Activated T-cell treated with anti-CD3 and anti-CD28 coated beads, Interleukin-2, amount 50 U/mL, for 4 hours (primary cell): ENCODE measurements at regions not wholly inside any gene's neighbourhood (a gene's known extent, or its start where the extent isn't known, plus 50 kb on each side); places are given as distances from the start of the nearest gene placed in this dataset.

Experiments
- ATAC-seq, 2 donors: fragments of 200-7000 bp; cut with Tn5 transposase; one replicate each; pipeline ENCODE4 v1.10.0; 2021
- DNase-seq: peaks from one replicate; pipeline ENCODE4 v3.0.0-alpha.2; 2020
- H3K27me3 Mint-ChIP-seq: one replicate; pipeline ENCODE4 v1.8.0; 2021; ENCODE audit warnings: low read depth, mixed read lengths
- H3K36me3 Mint-ChIP-seq: one replicate; pipeline ENCODE4 v1.8.0; 2022; ENCODE audit warnings: mixed read lengths; ENCODE audit not compliant: insufficient read depth
- H3K4me1 Mint-ChIP-seq: one replicate; pipeline ENCODE4 v1.8.0; 2021; ENCODE audit warnings: low read depth, mixed read lengths
- H3K4me3 Mint-ChIP-seq: one replicate; pipeline ENCODE4 v1.8.0; 2021; ENCODE audit warnings: mild to moderate bottlenecking, moderate library complexity, mixed read lengths
- H3K9me3 Mint-ChIP-seq: one replicate; pipeline ENCODE4 v1.8.0; 2021; ENCODE audit warnings: mixed read lengths

GRCh38 chr6:169019727-169020491 lies 233.7 kb downstream of the THBS2 start:
- no peak overlapping the region for H3K4me3 Mint-ChIP-seq
- no peaks in the 10 kb centered on the region for H3K4me1 Mint-ChIP-seq

DNA sequence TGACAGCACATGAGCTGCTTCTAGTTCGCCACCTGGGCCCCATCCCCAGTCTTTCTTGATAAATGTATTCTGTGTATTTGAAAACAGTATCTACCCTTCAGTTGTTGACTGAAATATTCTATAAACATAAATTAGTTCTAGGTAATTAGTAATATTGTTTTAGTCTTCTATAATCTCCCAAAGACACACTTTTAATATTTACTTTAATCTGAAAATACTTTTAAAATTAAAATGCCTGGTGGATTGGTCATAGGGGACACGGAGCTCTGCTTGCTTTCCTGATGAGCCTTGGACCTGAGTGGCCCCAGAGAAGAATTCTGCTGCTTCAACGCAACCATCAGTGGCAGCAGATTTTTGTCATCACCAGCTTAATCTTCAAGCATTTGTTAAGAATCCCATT lies 234.5 kb downstream of the THBS2 start:
- ATAC-seq (no peak), DNase-seq (no peak)
- no peaks in the 10 kb centered on the region for H3K4me1 Mint-ChIP-seq
- H3K27me3 Mint-ChIP-seq, result peaks cover 10% of the 10 kb centered on the region
- peaks cover 21% of the 10 kb centered on the region for H3K9me3 Mint-ChIP-seq
- no peaks in the 10 kb centered on the region for H3K36me3 Mint-ChIP-seq
- H3K4me3 Mint-ChIP-seq, result no peak overlapping the region

More at GRCh38 chr6:169019727-169020491, 233.7 kb downstream of the THBS2 start:
- Mint-ChIP-seq H3K36me3 (no peaks in the 10 kb centered on the region), H3K27me3 (peaks cover 10% of the 10 kb centered on the region), H3K9me3 (peaks cover 21% of the 10 kb centered on the region)
- DNase-seq (no peak), ATAC-seq (no peak)

- no peak for ATAC-seq
- DNase-seq, result no peak
- no peaks in the 10 kb centered on the region for H3K4me1 Mint-ChIP-seq
- H3K27me3 Mint-ChIP-seq, result peaks cover 10% of the 10 kb centered on the region
- no peaks in the 10 kb centered on the region for H3K36me3 Mint-ChIP-seq
- no peak overlapping the region for H3K4me3 Mint-ChIP-seq
- H3K9me3 Mint-ChIP-seq, result peaks cover 21% of the 10 kb centered on the region
Observed at GRCh38 chr6:169016758-169017157, 236.9 kb downstream of the THBS2 start.

- DNase-seq, result no peak
- no peak overlapping the region for H3K4me3 Mint-ChIP-seq
- H3K36me3 Mint-ChIP-seq, result no peaks in the 10 kb centered on the region
- no peaks in the 10 kb centered on the region for H3K4me1 Mint-ChIP-seq
- H3K9me3 Mint-ChIP-seq, result peaks cover 21% of the 10 kb centered on the region
- peaks cover 7% of the 10 kb centered on the region for H3K27me3 Mint-ChIP-seq
- no peak for ATAC-seq
Observed at GRCh38 chr6:169014211-169015197, 239.1 kb downstream of the THBS2 start.

DNA sequence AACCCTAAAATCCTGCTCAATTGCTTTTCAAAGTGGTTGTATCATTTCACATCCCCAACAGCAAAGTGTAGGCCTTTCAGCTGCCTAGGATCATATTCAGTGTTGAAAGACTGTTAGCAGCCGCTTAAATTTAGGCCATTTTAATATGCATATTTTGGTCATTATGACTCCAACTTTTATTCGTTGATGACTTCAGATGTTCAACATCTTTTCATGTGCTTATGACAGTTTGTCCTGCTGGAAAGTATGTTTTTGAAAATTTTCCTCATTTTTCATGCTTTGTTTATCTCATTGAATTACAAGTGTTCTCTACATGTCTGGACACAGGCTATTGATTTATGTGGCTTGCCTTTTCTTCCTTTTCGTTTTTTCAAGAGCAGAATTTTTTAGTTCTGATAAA lies 244.0 kb downstream of the THBS2 start:
- no peaks in the 10 kb centered on the region for H3K9me3 Mint-ChIP-seq
- no peak for ATAC-seq
- H3K4me1 Mint-ChIP-seq, result no peaks in the 10 kb centered on the region
- DNase-seq, result no peak
- no peaks in the 10 kb centered on the region for H3K27me3 Mint-ChIP-seq
- no peak overlapping the region for H3K4me3 Mint-ChIP-seq
- H3K36me3 Mint-ChIP-seq, result no peaks in the 10 kb centered on the region

DNA sequence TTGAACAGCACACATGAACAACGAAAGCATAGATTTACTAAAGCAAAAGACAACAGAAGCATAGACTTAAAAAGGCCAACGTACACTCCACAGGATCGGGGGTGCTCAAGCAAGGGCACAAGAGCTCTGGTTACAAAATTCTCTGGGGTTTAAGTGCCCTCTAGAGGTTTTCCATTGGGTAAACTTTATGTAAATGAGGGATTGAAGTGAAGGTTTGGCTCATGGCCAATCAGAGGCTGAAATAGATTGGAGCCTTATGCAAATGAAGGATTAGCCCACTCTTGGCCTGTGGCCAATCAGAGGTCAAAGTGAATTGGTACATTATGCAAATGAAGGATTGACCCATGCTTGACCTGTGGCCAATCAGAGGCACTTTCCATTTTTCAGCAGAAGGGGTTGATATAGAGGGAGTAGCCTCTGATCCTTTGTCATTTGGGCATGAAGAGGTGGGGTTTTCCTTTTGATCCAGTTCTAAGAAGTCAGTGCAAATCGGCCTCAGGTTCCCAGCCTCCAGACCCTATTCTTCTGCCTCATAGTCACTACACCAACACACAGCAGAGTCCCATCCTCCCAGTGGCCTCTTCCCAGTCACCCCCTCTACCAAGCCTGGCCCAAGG lies 244.9 kb downstream of the THBS2 start:
- Mint-ChIP-seq H3K36me3 (no peaks in the 10 kb centered on the region), H3K9me3 (no peaks in the 10 kb centered on the region), H3K27me3 (peaks cover 3% of the 10 kb centered on the region), H3K4me3 (no peak overlapping the region), H3K4me1 (no peaks in the 10 kb centered on the region)
- ATAC-seq (no peak), DNase-seq (no peak)

GRCh38 chr6:169005166-169005565 lies 248.5 kb downstream of the THBS2 start:
- no peaks in the 10 kb centered on the region for H3K9me3 Mint-ChIP-seq
- no peaks in the 10 kb centered on the region for H3K4me1 Mint-ChIP-seq
- H3K36me3 Mint-ChIP-seq, result no peaks in the 10 kb centered on the region
- H3K27me3 Mint-ChIP-seq, result peaks cover 9% of the 10 kb centered on the region
- DNase-seq, result no peak
- ATAC-seq, result no peak
- H3K4me3 Mint-ChIP-seq, result no peak overlapping the region

GRCh38 chr6:169000022-169000421 lies 253.6 kb downstream of the THBS2 start:
- no peak for DNase-seq
- Mint-ChIP-seq H3K36me3 (no peaks in the 10 kb centered on the region), H3K9me3 (no peaks in the 10 kb centered on the region)

GRCh38 chr6:168999392-168999791 lies 254.3 kb downstream of the THBS2 start:
- Mint-ChIP-seq H3K27me3 (peaks cover 9% of the 10 kb centered on the region), H3K9me3 (no peaks in the 10 kb centered on the region), H3K36me3 (no peaks in the 10 kb centered on the region), H3K4me1 (no peaks in the 10 kb centered on the region), H3K4me3 (no peak overlapping the region)
- DNase-seq (no peak), ATAC-seq (no peak)

More at GRCh38 chr6:169000022-169000421, 253.6 kb downstream of the THBS2 start:
- H3K4me3 Mint-ChIP-seq, result no peak overlapping the region
- no peaks in the 10 kb centered on the region for H3K4me1 Mint-ChIP-seq
- ATAC-seq, result no peak
- peaks cover 9% of the 10 kb centered on the region for H3K27me3 Mint-ChIP-seq

GRCh38 chr6:168996356-168996625 lies 257.4 kb downstream of the THBS2 start:
- no peaks in the 10 kb centered on the region for H3K4me1 Mint-ChIP-seq
- no peak overlapping the region for H3K4me3 Mint-ChIP-seq
- DNase-seq (no peak), ATAC-seq (no peak)
- no peaks in the 10 kb centered on the region for H3K36me3 Mint-ChIP-seq
- H3K9me3 Mint-ChIP-seq, result no peaks in the 10 kb centered on the region
- H3K27me3 Mint-ChIP-seq, result no peaks in the 10 kb centered on the region

DNA sequence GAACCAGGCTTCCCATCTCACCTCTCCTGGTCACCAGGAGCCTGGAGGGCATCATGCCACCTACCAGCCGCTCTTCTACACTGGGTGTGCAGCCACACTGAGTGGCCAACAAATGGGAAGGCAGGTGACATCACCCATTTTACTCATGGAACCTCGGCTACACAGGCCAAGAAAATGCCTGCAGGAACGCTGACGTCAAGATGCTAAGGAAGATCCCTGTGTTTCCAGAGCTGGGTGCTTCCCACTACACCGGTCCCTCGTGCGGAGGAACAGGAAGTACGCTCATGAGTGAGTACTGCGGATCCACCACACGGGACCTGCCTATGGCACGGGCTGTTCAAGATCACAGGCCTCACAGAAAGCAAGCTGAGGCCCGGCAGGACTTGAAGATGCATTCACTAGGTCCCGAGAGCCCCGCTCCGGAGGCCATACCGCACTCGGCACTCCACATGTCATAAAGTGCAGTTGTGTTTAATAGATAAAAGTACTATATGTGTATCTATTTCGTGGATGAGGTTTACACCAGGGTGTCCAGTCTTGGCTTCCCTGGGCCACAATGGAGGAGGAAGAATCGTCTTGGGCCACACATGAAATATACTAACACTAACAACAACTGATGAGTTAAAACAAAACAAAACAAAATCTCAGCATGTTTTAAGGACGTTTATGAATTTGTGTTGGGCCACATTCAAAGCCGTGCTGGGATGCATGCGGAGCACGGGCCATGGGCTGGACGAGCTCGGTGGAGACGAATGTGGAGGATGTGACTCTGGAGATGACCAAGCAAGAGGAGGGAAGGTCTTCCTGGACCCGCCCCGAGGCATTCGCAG lies 257.9 kb downstream of the THBS2 start:
- no peaks in the 10 kb centered on the region for H3K4me1 Mint-ChIP-seq
- H3K27me3 Mint-ChIP-seq, result no peaks in the 10 kb centered on the region
- H3K9me3 Mint-ChIP-seq, result no peaks in the 10 kb centered on the region
- no peaks in the 10 kb centered on the region for H3K36me3 Mint-ChIP-seq
- ATAC-seq (no peak), DNase-seq (no peak)
- H3K4me3 Mint-ChIP-seq, result no peak overlapping the region

GRCh38 chr6:168994956-168995355 lies 258.7 kb downstream of the THBS2 start:
- Mint-ChIP-seq H3K36me3 (no peaks in the 10 kb centered on the region), H3K27me3 (no peaks in the 10 kb centered on the region), H3K4me1 (no peaks in the 10 kb centered on the region), H3K4me3 (no peak overlapping the region), H3K9me3 (no peaks in the 10 kb centered on the region)
- ATAC-seq (no peak), DNase-seq (no peak)

DNA sequence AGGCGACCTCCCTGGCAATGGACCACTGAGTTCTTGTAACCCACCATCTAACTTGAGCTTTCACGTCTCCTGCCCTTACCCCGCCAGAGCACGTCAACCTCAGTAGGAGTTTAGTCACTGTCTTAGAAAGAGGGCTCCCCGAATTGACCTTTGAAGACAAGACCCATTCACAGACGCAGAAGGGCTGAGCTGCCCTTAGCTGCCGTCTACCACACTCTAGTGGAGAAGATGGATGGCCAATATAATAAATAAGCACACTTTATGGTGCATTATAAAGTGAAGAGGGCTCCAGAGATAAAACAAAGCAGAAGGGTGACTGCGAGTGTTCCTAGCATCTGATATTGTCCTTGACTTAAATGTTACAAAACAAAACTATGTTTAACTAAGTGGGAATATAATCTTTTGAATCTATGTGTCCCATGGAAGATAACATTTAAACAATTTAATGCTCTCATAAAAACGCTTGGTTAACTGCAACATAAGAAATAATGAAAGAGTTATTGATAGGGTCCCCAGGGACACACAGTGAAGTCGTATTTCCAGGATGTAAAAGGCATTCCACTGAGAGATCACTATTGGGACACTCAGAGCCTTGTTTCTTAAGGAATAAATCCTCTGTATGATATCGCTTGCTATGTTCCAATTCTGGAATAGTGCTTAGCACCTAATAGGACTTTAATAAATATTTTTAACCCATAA lies 261.1 kb downstream of the THBS2 start:
- H3K4me3 Mint-ChIP-seq, result no peak overlapping the region
- no peaks in the 10 kb centered on the region for H3K36me3 Mint-ChIP-seq
- ATAC-seq, result no peak

More for the DNA sequence above, 261.1 kb downstream of the THBS2 start:
- H3K27me3 Mint-ChIP-seq, result no peaks in the 10 kb centered on the region
- DNase-seq, result no peak
- H3K9me3 Mint-ChIP-seq, result no peaks in the 10 kb centered on the region
- H3K4me1 Mint-ChIP-seq, result no peaks in the 10 kb centered on the region
